WTC11 (cell line): ENCODE measurements at regions not wholly inside any gene's neighbourhood (a gene's known extent, or its start where the extent isn't known, plus 50 kb on each side); places are given as distances from the start of the nearest gene placed in this dataset.

ENCODE experiments used
- ATAC-seq: fragments of 200-7000 bp; cut with Tn5 transposase; 2 replicates; pipeline ENCODE4 v1.10.0; 2021; ENCODE audit warnings: mild to moderate bottlenecking, moderate library complexity
- CTCF ChIA-PET: fragments of 300-600 bp; sonication (Branson Sonifier 250); formaldehyde crosslinking; loops from one replicate; lab custom pipeline; 2021; ENCODE audit warnings: antibody characterized with exemption; lab: Charles Lee
- POLR2A ChIA-PET: fragments of 350-600 bp; sonication (Branson Sonifier 250); formaldehyde crosslinking; loops from one replicate; lab custom pipeline; 2021; ENCODE audit warnings: antibody characterized with exemption; lab: Charles Lee
- DNase-seq: peaks from one replicate; pipeline ENCODE4 v3.0.0; 2021; ENCODE audit warnings: low spot score
- H3K27ac Mint-ChIP-seq: 2 replicates; pipeline ENCODE4 v1.8.0; 2021; ENCODE audit warnings: mixed read lengths
- H3K27me3 Mint-ChIP-seq: 2 replicates; pipeline ENCODE4 v1.8.0; 2021; ENCODE audit warnings: low read depth, mild to moderate bottlenecking, moderate library complexity, mixed read lengths
- H3K36me3 Mint-ChIP-seq: 2 replicates; pipeline ENCODE4 v1.8.0; 2021; ENCODE audit warnings: mixed read lengths
- H3K4me1 Mint-ChIP-seq: 2 replicates; pipeline ENCODE4 v1.8.0; 2022; ENCODE audit warnings: mixed read lengths
- H3K4me3 Mint-ChIP-seq: 2 replicates; pipeline ENCODE4 v1.8.0; 2021; ENCODE audit warnings: mild to moderate bottlenecking, moderate library complexity, mixed read lengths
- H3K9me3 Mint-ChIP-seq: 2 replicates; pipeline ENCODE4 v1.8.0; 2021; ENCODE audit warnings: mixed read lengths
- AFF4 ChIP-seq: sonication (generic); formaldehyde crosslinking; IDR thresholded peaks from 2 replicates; pipeline ENCODE4 v1.8.1; 2023; ENCODE audit warnings: mild to moderate bottlenecking, missing genetic modification reagents, borderline replicate concordance
- ATF1 ChIP-seq: sonication (generic); formaldehyde crosslinking; IDR thresholded peaks from 2 replicates; pipeline ENCODE4 v1.8.1; 2023; ENCODE audit warnings: mild to moderate bottlenecking, moderate library complexity, missing genetic modification reagents
- MXD4 ChIP-seq: fragments of 250-450 bp; sonication (Bioruptor Pico); IDR thresholded peaks from 2 replicates; pipeline ENCODE4 v1.8.0; 2021; ENCODE audit warnings: mild to moderate bottlenecking, moderate library complexity, borderline replicate concordance
- NR1H2 ChIP-seq: sonication (generic); formaldehyde crosslinking; IDR thresholded peaks from 2 replicates; pipeline ENCODE4 v1.9.0; 2021; ENCODE audit warnings: mild to moderate bottlenecking, moderate library complexity, missing genetic modification reagents
- SOX15 ChIP-seq: fragments of 250-450 bp; sonication (Bioruptor Pico); IDR thresholded peaks from 2 replicates; pipeline ENCODE4 v1.9.0; 2021; ENCODE audit warnings: mild to moderate bottlenecking
- SP1 ChIP-seq: sonication (generic); formaldehyde crosslinking; conservative IDR thresholded peaks from 2 replicates; pipeline ENCODE4 v1.8.1; 2022; ENCODE audit warnings: missing genetic modification reagents
- TEAD4 ChIP-seq: sonication (generic); formaldehyde crosslinking; IDR thresholded peaks from 2 replicates; pipeline ENCODE4 v1.8.0; 2022; ENCODE audit warnings: mild to moderate bottlenecking, missing genetic modification reagents
- ZBTB21 ChIP-seq: sonication (generic); formaldehyde crosslinking; IDR thresholded peaks from 2 replicates; pipeline ENCODE4 v1.8.1; 2023; ENCODE audit warnings: mild to moderate bottlenecking, missing genetic modification reagents, borderline replicate concordance
- ZNF416 ChIP-seq: fragments of 250-450 bp; sonication (Bioruptor Pico); IDR thresholded peaks from 2 replicates; pipeline ENCODE4 v1.9.0; 2021; ENCODE audit warnings: mild to moderate bottlenecking, inconsistent platforms
- ZNF532 ChIP-seq: fragments of 250-450 bp; sonication (Bioruptor Pico); IDR thresholded peaks from 2 replicates; pipeline ENCODE4 v1.9.0; 2021; ENCODE audit warnings: mild to moderate bottlenecking, borderline replicate concordance
- TF ChIP-seq, protein P1 (sequence below): sonication (generic); formaldehyde crosslinking; IDR thresholded peaks from 2 replicates; pipeline ENCODE4 v1.8.1; 2023; ENCODE audit warnings: mild to moderate bottlenecking, moderate library complexity, missing genetic modification reagents
- TF ChIP-seq, protein P2 (sequence below): sonication (generic); formaldehyde crosslinking; IDR thresholded peaks from 2 replicates; pipeline ENCODE4 v1.8.0; 2022; ENCODE audit warnings: mild to moderate bottlenecking, missing genetic modification reagents
- TF ChIP-seq, protein P3 (sequence below): fragments of 250-450 bp; sonication (Bioruptor Pico); IDR thresholded peaks from 2 replicates; pipeline ENCODE4 v1.9.0; 2021; ENCODE audit warnings: mild to moderate bottlenecking

DNA sequence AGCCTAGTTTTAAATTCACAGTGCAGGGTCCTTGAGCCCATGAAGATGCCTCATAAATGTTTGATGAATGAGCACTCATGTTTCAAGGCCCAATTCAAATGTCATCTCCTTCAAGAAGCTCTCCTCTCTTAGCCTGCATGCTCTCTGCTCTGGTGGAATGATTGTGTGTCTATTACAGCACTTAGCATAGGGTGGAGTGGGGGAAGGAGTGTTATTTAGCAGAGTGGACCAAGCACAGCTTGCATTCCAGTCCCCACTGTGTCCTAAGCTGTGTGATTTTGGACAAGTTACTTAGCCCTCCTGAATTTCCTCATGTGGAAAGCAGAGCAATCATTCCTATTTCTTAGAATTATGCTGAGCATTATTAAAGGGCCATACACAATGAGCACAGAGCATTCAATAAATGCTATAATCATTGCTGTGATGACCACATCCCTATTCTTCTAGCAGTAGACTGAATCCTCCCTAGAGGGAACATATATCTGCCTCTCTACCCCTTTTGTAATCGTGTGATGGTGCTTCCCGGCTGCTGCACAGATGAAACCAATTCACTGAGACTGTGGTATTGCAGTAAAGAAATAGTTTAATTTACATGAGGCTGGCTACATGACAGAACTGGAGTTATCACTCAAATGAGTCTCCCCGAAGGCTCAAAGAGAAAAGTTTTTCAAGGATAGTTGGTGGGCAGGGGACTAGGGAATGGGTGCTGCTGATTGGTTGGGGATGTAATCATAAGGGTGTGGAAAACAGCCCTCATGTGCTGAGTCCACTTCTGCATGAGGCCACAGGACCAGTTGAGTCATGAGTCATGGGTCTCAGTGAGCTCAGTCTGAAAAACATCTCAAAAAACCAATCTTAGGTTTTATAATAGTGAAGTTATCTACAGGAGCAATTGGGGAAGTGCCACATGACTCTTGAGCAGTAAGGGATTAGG is 173.4 kb upstream of the NDUFV2 start:
- H3K9me3 Mint-ChIP-seq, result peaks cover 68% of the 10 kb centered on the region
- no peak for ATAC-seq
- ChIA-PET CTCF (no interaction called here), POLR2A (no interaction called here)
- H3K36me3 Mint-ChIP-seq, result peaks cover 60% of the 10 kb centered on the region
- TF ChIP-seq ZNF532 (CRISPR knock-in tag) (no peak), ZBTB21 (no peak), ZNF416 (CRISPR knock-in tag) (no peak), ATF1 (CRISPR knock-in tag) (no peak), SOX15 (CRISPR knock-in tag) (no peak), TEAD4 (CRISPR knock-in tag) (no peak), NR1H2 (CRISPR knock-in tag) (no peak), SP1 (no peak), MXD4 (no peak), AFF4 (CRISPR knock-in tag) (no peak)
- TF ChIP-seq, protein P1, sequence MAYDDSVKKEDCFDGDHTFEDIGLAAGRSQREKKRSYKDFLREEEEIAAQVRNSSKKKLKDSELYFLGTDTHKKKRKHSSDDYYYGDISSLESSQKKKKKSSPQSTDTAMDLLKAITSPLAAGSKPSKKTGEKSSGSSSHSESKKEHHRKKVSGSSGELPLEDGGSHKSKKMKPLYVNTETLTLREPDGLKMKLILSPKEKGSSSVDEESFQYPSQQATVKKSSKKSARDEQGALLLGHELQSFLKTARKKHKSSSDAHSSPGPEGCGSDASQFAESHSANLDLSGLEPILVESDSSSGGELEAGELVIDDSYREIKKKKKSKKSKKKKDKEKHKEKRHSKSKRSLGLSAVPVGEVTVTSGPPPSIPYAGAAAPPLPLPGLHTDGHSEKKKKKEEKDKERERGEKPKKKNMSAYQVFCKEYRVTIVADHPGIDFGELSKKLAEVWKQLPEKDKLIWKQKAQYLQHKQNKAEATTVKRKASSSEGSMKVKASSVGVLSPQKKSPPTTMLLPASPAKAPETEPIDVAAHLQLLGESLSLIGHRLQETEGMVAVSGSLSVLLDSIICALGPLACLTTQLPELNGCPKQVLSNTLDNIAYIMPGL (CRISPR knock-in tag), result no peak
- TF ChIP-seq, protein P2, sequence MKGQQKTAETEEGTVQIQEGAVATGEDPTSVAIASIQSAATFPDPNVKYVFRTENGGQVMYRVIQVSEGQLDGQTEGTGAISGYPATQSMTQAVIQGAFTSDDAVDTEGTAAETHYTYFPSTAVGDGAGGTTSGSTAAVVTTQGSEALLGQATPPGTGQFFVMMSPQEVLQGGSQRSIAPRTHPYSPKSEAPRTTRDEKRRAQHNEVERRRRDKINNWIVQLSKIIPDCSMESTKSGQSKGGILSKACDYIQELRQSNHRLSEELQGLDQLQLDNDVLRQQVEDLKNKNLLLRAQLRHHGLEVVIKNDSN (CRISPR knock-in tag), result no peak
- TF ChIP-seq, protein P3, sequence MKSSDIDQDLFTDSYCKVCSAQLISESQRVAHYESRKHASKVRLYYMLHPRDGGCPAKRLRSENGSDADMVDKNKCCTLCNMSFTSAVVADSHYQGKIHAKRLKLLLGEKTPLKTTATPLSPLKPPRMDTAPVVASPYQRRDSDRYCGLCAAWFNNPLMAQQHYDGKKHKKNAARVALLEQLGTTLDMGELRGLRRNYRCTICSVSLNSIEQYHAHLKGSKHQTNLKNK (CRISPR knock-in tag), result no peak
- no peak for DNase-seq
- no peak overlapping the region for H3K4me3 Mint-ChIP-seq
- H3K27me3 Mint-ChIP-seq, result peaks cover 11% of the 10 kb centered on the region
- H3K4me1 Mint-ChIP-seq, result peaks cover 27% of the 10 kb centered on the region
- H3K27ac Mint-ChIP-seq, result no peak overlapping the region
